ENCODE measurements at regions not wholly inside any gene's neighbourhood (a gene's known extent, or its start where the extent isn't known, plus 50 kb on each side); places are given as distances from the start of the nearest gene placed in this dataset.

DNA sequence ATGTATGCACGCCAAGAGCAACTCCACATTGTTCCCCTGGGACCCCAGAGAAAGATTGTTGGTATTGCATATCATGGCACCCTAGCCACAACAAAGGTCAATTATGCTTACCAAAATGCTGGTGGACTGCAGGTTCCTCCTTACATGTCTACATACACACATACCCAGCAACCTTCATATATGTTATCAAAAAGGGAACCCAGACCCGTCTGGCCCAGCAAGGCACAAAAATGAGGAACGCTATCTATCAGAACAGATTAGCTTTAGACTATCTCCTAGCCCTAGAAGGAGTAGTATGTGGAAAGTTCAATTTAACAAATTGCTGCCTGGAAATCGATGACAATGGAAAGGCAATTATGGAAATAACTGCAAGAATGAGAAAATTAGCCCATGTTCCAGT, 61.5 kb downstream of the DHRS2 start:
- peaks cover 15% of the 10 kb centered on the region for H3K9me3 Mint-ChIP-seq (ENCODE audit: unreplicated experiment)
- Histone ChIP-seq H3K4me3 (ENCODE audit: low read depth, low read length) (no peak overlapping the region), H3K27me3 (replicated peaks; ENCODE audit: control insufficient read depth, insufficient read depth, low read length) (no peaks in the 10 kb centered on the region), H3K36me3 (ENCODE audit: control insufficient read depth, insufficient read depth, low read length) (no peaks in the 10 kb centered on the region), H3K9me3 (no peaks in the 10 kb centered on the region; the same call in 1 of the 2 replicates), H3K4me1 (peaks cover 6% of the 10 kb centered on the region)
- no peaks in the 10 kb centered on the region for H3K36me3 Mint-ChIP-seq (ENCODE audit: insufficient read depth, unreplicated experiment)
- intact Hi-C loops (cut with micrococcal nuclease; ENCODE audit: unreplicated experiment): no loop called here
- H3K4me3 Mint-ChIP-seq (ENCODE audit: unreplicated experiment): no peak overlapping the region
- ChIA-PET CTCF (no interaction called here), POLR2A (no interaction called here)
- DNase-seq: no peak
- no TSS peak for BruUV-seq (replicated peaks)
- no peaks in the 10 kb centered on the region for H3K27me3 Mint-ChIP-seq (ENCODE audit: insufficient read depth, unreplicated experiment)
- no peaks in the 10 kb centered on the region for H3K4me1 Mint-ChIP-seq (ENCODE audit: low read depth, unreplicated experiment)
- TF ChIP-seq, protein P1, sequence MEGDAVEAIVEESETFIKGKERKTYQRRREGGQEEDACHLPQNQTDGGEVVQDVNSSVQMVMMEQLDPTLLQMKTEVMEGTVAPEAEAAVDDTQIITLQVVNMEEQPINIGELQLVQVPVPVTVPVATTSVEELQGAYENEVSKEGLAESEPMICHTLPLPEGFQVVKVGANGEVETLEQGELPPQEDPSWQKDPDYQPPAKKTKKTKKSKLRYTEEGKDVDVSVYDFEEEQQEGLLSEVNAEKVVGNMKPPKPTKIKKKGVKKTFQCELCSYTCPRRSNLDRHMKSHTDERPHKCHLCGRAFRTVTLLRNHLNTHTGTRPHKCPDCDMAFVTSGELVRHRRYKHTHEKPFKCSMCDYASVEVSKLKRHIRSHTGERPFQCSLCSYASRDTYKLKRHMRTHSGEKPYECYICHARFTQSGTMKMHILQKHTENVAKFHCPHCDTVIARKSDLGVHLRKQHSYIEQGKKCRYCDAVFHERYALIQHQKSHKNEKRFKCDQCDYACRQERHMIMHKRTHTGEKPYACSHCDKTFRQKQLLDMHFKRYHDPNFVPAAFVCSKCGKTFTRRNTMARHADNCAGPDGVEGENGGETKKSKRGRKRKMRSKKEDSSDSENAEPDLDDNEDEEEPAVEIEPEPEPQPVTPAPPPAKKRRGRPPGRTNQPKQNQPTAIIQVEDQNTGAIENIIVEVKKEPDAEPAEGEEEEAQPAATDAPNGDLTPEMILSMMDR (IDR thresholded peaks at IDR 0.05; ENCODE audit: insufficient read depth in 1 of 2, low read depth in 1 of 2, low read length in 1 of 2, severe bottlenecking in 1 of 2, unreplicated experiment in 1 of 2): no peak
- H3K27ac Mint-ChIP-seq (ENCODE audit: unreplicated experiment): no peak overlapping the region

DNA sequence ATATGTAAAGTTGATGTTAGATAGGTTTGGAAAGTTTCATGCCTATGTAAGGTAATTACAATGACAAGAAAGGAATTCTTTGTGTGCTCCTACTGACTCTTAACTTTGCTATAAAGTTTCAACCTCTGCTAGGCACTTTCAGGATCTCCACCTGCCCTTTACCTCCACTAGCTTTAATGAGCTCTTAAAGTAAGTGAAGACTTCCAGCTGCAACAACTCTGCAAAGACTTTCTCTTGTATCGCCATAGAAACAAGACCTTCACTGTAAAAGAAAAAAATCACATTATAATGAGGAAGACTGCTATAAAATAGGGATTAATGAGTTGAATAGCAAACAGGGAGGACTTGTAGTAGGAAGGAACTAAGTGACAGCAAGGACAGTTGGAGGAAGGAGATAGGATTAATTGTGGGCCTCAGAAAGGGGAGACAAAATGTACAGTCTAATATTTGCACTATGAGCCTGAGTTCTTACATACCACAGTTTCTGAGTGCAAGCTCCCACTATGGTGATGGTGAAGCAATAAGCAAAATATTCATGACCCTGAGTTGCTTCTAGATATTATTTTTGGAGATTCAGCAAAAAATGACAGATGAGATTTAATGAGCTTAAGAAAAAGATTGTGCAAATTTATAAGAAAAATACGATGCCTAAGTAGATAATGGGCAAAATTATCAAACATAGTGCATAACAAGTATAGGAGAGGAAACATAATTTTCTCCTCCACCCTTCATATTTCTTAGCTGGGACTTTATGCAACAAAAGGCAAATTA, 66.7 kb downstream of the DHRS2 start:
- DNase-seq: no peak
- no peaks in the 10 kb centered on the region for H3K36me3 Mint-ChIP-seq (ENCODE audit: insufficient read depth, unreplicated experiment)
- no peaks in the 10 kb centered on the region for H3K4me1 ChIP-seq
- intact Hi-C loops (cut with micrococcal nuclease; ENCODE audit: unreplicated experiment): no loop called here
- no peaks in the 10 kb centered on the region for H3K27me3 Mint-ChIP-seq (ENCODE audit: insufficient read depth, unreplicated experiment)
- H3K9me3 ChIP-seq: peaks cover 10% of the 10 kb centered on the region
- TF ChIP-seq, protein P1 (IDR thresholded peaks at IDR 0.05; ENCODE audit: insufficient read depth in 1 of 2, low read depth in 1 of 2, low read length in 1 of 2, severe bottlenecking in 1 of 2, unreplicated experiment in 1 of 2): no peak
- no peak overlapping the region for H3K27ac Mint-ChIP-seq (ENCODE audit: unreplicated experiment)
- no peaks in the 10 kb centered on the region for H3K27me3 ChIP-seq (replicated peaks; ENCODE audit: control insufficient read depth, insufficient read depth, low read length)
- H3K4me1 Mint-ChIP-seq (ENCODE audit: low read depth, unreplicated experiment): no peaks in the 10 kb centered on the region
- ChIA-PET CTCF (no interaction called here), POLR2A (no interaction called here)
- H3K36me3 ChIP-seq (ENCODE audit: control insufficient read depth, insufficient read depth, low read length): no peaks in the 10 kb centered on the region
- H3K4me3 ChIP-seq (ENCODE audit: low read depth, low read length): no peak overlapping the region
- no TSS peak for BruUV-seq (replicated peaks)
- H3K9me3 Mint-ChIP-seq (ENCODE audit: unreplicated experiment): peaks cover 24% of the 10 kb centered on the region
- H3K4me3 Mint-ChIP-seq (ENCODE audit: unreplicated experiment): no peak overlapping the region

DNA sequence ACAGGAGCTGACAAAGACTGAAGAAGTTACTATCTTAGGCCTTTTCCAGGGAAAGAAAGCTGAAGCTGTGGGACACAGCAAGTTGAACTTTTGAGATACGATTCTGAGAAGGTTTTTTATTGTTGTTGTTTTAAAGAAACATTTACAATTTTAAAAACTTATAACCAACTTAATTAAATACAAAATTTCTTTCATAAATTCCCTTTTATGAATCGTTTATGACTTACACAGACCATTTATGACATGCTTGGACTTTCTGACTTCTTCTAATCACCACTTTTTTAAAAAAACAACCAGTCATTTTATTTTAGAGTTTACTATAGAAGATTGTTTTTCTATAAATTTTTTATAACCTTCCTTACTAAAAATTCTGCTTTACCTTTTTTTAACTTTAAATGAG, 68.7 kb downstream of the DHRS2 start:
- Histone ChIP-seq H3K4me3 (ENCODE audit: low read depth, low read length) (no peak overlapping the region), H3K27me3 (replicated peaks; ENCODE audit: control insufficient read depth, insufficient read depth, low read length) (no peaks in the 10 kb centered on the region), H3K9me3 (peaks cover 10% of the 10 kb centered on the region), H3K4me1 (no peaks in the 10 kb centered on the region), H3K36me3 (ENCODE audit: control insufficient read depth, insufficient read depth, low read length) (no peaks in the 10 kb centered on the region)
- ChIA-PET CTCF (no interaction called here), POLR2A (no interaction called here)
- intact Hi-C loops (cut with micrococcal nuclease; ENCODE audit: unreplicated experiment): no loop called here
- no peak overlapping the region for H3K4me3 Mint-ChIP-seq (ENCODE audit: unreplicated experiment)
- H3K4me1 Mint-ChIP-seq (ENCODE audit: low read depth, unreplicated experiment): no peaks in the 10 kb centered on the region
- no peak overlapping the region for H3K27ac Mint-ChIP-seq (ENCODE audit: unreplicated experiment)
- no TSS peak for BruUV-seq (replicated peaks)
- DNase-seq: peak in 1 of 2 experiments; percentile 16
- TF ChIP-seq, protein P1 (IDR thresholded peaks at IDR 0.05; ENCODE audit: insufficient read depth in 1 of 2, low read depth in 1 of 2, low read length in 1 of 2, severe bottlenecking in 1 of 2, unreplicated experiment in 1 of 2): no peak
- no peaks in the 10 kb centered on the region for H3K36me3 Mint-ChIP-seq (ENCODE audit: insufficient read depth, unreplicated experiment)
- H3K27me3 Mint-ChIP-seq (ENCODE audit: insufficient read depth, unreplicated experiment): no peaks in the 10 kb centered on the region
- H3K9me3 Mint-ChIP-seq (ENCODE audit: unreplicated experiment): peaks cover 35% of the 10 kb centered on the region

Data from Caco-2 (cell line).